ENCODE measurements at regions not wholly inside any gene's neighbourhood (a gene's known extent, or its start where the extent isn't known, plus 50 kb on each side); places are given as distances from the start of the nearest gene placed in this dataset.

DNA sequence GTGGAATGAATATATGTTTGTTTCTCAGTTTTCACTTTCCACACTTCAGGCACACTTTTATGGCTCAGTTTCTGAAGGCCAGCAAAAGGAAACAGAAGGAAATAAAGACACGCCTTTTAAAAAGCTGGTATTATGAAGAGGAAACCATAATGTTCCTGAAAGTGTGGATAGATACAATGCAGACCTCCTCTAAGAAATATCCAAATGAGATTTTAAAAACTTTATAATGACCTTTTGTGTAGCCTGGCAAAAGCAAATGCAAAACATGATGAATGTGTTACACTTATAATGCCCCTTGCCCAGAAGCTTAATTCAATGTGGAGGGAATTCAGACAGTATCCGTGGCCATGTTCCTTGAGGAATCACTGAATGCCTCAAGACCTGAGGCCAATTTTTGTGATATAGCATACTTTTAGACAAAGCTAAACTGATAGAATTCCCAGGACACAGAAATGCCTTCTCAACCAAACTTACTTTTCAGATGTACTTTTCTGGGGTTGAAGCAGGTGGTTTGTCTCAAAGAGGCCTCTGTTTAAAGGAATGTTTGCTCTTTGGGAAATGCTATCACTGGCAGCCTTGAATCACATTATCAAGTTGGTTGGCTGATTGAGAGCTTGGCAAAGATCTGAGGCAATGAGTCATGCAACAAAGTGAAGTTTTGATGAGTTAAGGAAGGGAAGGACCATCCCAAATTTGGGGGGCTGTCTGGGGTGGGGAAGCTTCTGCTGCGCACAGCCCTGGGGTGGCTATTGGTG, 77.1 kb upstream of the CACNA2D3 start:
- TF ChIP-seq POLR2A (IDR thresholded peaks at IDR 0.05; ENCODE audit: low read length): no peak
- TF ChIP-seq GATA1 (IDR thresholded peaks at IDR 0.05; ENCODE audit: low read depth, low read length): no peak
